GM23338 (cell line): ENCODE measurements at regions not wholly inside any gene's neighbourhood (a gene's known extent, or its start where the extent isn't known, plus 50 kb on each side); places are given as distances from the start of the nearest gene placed in this dataset.

ENCODE experiments used
- ATAC-seq: fragments of 200-7000 bp; cut with Tn5 transposase; 3 replicates; pipeline ENCODE4 v1.9.1; 2020
- DNase-seq: peaks from one replicate; pipeline ENCODE4 v3.0.0-alpha.2; 2015; ENCODE audit warnings: low spot score
- H2AFZ ChIP-seq: fragments of 200-600 bp; sonication (generic); 2 replicates; pipeline ENCODE4 v1.8.0; 2016; ENCODE audit warnings: antibody characterized with exemption, mild to moderate bottlenecking, moderate library complexity
- H3F3A ChIP-seq: fragments of 200-600 bp; sonication (generic); replicated peaks from 2 replicates; pipeline ENCODE4 v1.8.0; 2017; ENCODE audit warnings: antibody characterized with exemption, mixed run types, low read depth
- H3K27ac ChIP-seq: fragments of 200-600 bp; sonication (generic); 2 replicates; pipeline ENCODE4 v1.6.1; 2016; ENCODE audit warnings: low read depth
- H3K27me3 ChIP-seq: fragments of 200-600 bp; sonication (generic); 2 replicates; pipeline ENCODE4 v1.8.0; 2016; ENCODE audit warnings: mild to moderate bottlenecking, mixed run types, moderate library complexity; ENCODE audit not compliant: insufficient read depth
- H3K36me3 ChIP-seq: fragments of 200-600 bp; sonication (generic); 2 replicates; pipeline ENCODE4 v1.8.0; 2016; ENCODE audit warnings: mild to moderate bottlenecking; ENCODE audit not compliant: insufficient read depth
- H3K4me1 ChIP-seq: fragments of 200-600 bp; sonication (generic); 2 replicates; pipeline ENCODE4 v1.8.0; 2016; ENCODE audit warnings: mild to moderate bottlenecking, moderate library complexity; ENCODE audit not compliant: insufficient read depth
- H3K4me2 ChIP-seq: fragments of 200-600 bp; sonication (generic); 2 replicates; pipeline ENCODE4 v1.7.1; 2017; ENCODE audit warnings: mixed run types
- H3K4me3 ChIP-seq: fragments of 200-600 bp; sonication (generic); 2 replicates; pipeline ENCODE4 v1.6.1; 2016; ENCODE audit warnings: mixed run types
- H3K79me2 ChIP-seq: fragments of 200-600 bp; sonication (generic); replicated peaks from 2 replicates; pipeline ENCODE4 v1.8.0; 2017; ENCODE audit warnings: mild to moderate bottlenecking; ENCODE audit not compliant: insufficient read depth
- H3K9me2 ChIP-seq: fragments of 200-600 bp; sonication (generic); 2 replicates; pipeline ENCODE4 v1.8.0; 2017; ENCODE audit not compliant: insufficient read depth
- H4K20me1 ChIP-seq: fragments of 200-600 bp; sonication (generic); replicated peaks from 2 replicates; pipeline ENCODE4 v1.8.0; 2017; ENCODE audit warnings: mild to moderate bottlenecking; ENCODE audit not compliant: insufficient read depth
- H3K27ac Mint-ChIP-seq: 2 replicates; pipeline ENCODE4 v1.8.0; 2020; ENCODE audit warnings: inconsistent platforms, mild to moderate bottlenecking, moderate library complexity, mixed read lengths
- H3K27me3 Mint-ChIP-seq: 3 replicates; pipeline ENCODE4 v1.8.0; 2022; ENCODE audit warnings: low read depth, mild to moderate bottlenecking, moderate library complexity, mixed read lengths, inconsistent platforms; ENCODE audit not compliant: insufficient read depth, poor library complexity
- H3K36me3 Mint-ChIP-seq: 3 replicates; pipeline ENCODE4 v1.8.0; 2021; ENCODE audit warnings: low read depth, mild to moderate bottlenecking, inconsistent platforms, moderate library complexity, mixed read lengths
- H3K4me1 Mint-ChIP-seq: 3 replicates; pipeline ENCODE4 v1.8.0; 2020; ENCODE audit warnings: mild to moderate bottlenecking, inconsistent platforms, mixed read lengths
- H3K4me3 Mint-ChIP-seq: 3 replicates; pipeline ENCODE4 v1.8.0; 2021; ENCODE audit warnings: moderate library complexity, mild to moderate bottlenecking, inconsistent platforms, mixed read lengths
- H3K9me3 Mint-ChIP-seq: 3 replicates; pipeline ENCODE4 v1.8.0; 2020; ENCODE audit warnings: moderate library complexity, mild to moderate bottlenecking, inconsistent platforms, mixed read lengths
- ETS1 ChIP-seq: IDR thresholded peaks from 2 replicates; pipeline ENCODE4 v1.6.1; 2016; ENCODE audit warnings: antibody characterized with exemption
- JUNB ChIP-seq: IDR thresholded peaks from one replicate; pipeline ENCODE4 v1.6.1; 2016; ENCODE audit warnings: antibody characterized with exemption; ENCODE audit not compliant: unreplicated experiment
- ZNF331 ChIP-seq: fragments of 250-450 bp; sonication (Bioruptor Pico); IDR thresholded peaks from 2 replicates; pipeline ENCODE4 v1.5.0; 2020; ENCODE audit warnings: low read depth, mild to moderate bottlenecking, moderate library complexity
- ZNF462 ChIP-seq: fragments of 250-450 bp; sonication (Bioruptor Pico); IDR thresholded peaks from 2 replicates; pipeline ENCODE4 v1.5.0; 2020; ENCODE audit warnings: mild to moderate bottlenecking, moderate library complexity

- no peaks in the 10 kb centered on the region for H3K36me3 Mint-ChIP-seq
Measured at GRCh38 chr21:36255663-36256062, 64.3 kb upstream of the MORC3 start.

More at GRCh38 chr21:36255663-36256062, 64.3 kb upstream of the MORC3 start:
- no peak overlapping the region for H3K27ac ChIP-seq
- no peaks in the 10 kb centered on the region for H3K79me2 ChIP-seq
- no peaks in the 10 kb centered on the region for H3K36me3 ChIP-seq
- no peak overlapping the region for H2AFZ ChIP-seq
- peaks cover under 1% of the 10 kb centered on the region for H3K27me3 Mint-ChIP-seq
- no peaks in the 10 kb centered on the region for H4K20me1 ChIP-seq
- H3K4me1 ChIP-seq: peaks cover 4% of the 10 kb centered on the region; the same call in 1 of the 2 replicates
- no peak overlapping the region for H3K27ac Mint-ChIP-seq
- peaks cover 17% of the 10 kb centered on the region for H3K4me1 Mint-ChIP-seq
- H3K4me3 ChIP-seq: no peak overlapping the region
- no peaks in the 10 kb centered on the region for H3K9me2 ChIP-seq
- no peaks in the 10 kb centered on the region for H3K27me3 ChIP-seq
- H3K9me3 Mint-ChIP-seq: no peaks in the 10 kb centered on the region
- no peak overlapping the region for H3K4me3 Mint-ChIP-seq
- DNase-seq (no peak), ATAC-seq (no peak)
- H3F3A ChIP-seq: no peaks in the 10 kb centered on the region
- TF ChIP-seq ETS1 (no peak), JUNB (no peak), ZNF331 (CRISPR knock-in tag) (no peak), ZNF462 (CRISPR knock-in tag) (no peak)
- no peak overlapping the region for H3K4me2 ChIP-seq
